ENCODE measurements at regions not wholly inside any gene's neighbourhood (a gene's known extent, or its start where the extent isn't known, plus 50 kb on each side); places are given as distances from the start of the nearest gene placed in this dataset.

GRCh38 chr3:38998086-38998485, 53.7 kb downstream of the SCN11A start:
- TF ChIP-seq CTCF (IDR thresholded peaks at IDR 0.05), result no peak
- TF ChIP-seq POLR2A (IDR thresholded peaks at IDR 0.05), result no peak

Measured in heart left ventricle (tissue), 13 donors.